ENCODE measurements at regions not wholly inside any gene's neighbourhood (a gene's known extent, or its start where the extent isn't known, plus 50 kb on each side); places are given as distances from the start of the nearest gene placed in this dataset.

DNA sequence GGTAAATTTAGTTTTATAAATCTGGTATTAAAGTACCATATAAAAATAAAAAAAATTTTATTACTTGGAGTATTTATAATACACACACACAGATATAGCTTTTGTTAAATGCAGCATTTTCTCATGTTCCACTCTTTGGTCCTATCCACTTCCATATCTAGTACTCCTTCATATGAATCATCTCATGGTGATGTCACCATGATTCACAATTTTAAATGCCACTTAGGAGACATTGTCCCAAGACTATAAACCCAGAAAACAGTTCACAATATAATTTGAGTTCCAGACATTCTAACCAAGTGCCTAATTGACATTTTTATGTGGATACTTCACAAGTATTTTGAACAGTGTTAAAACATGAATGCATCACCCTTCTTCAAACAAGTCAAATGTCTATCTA is 1398.3 kb downstream of the DSC3 start:
- TF ChIP-seq POLR2A (IDR thresholded peaks at IDR 0.05; ENCODE audit: low read length) (no peak), GATA1 (IDR thresholded peaks at IDR 0.05; ENCODE audit: low read depth, low read length) (no peak)

Measured in erythroblast (primary cell).